ENCODE measurements at regions not wholly inside any gene's neighbourhood (a gene's known extent, or its start where the extent isn't known, plus 50 kb on each side); places are given as distances from the start of the nearest gene placed in this dataset.

- TF ChIP-seq EZH2 (IDR thresholded peaks at IDR 0.05) (no peak), CTCF (IDR thresholded peaks at IDR 0.05) (no peak)
Observed at GRCh38 chr2:132282911-132283310, 121.2 kb upstream of the ANKRD30BL start.
